ENCODE measurements at regions not wholly inside any gene's neighbourhood (a gene's known extent, or its start where the extent isn't known, plus 50 kb on each side); places are given as distances from the start of the nearest gene placed in this dataset.
"Not testable (repeated sequence)": the region's sequence is repeated elsewhere in the genome, so short reads cannot be mapped to it uniquely, and the experiment has no call there.

- no peak for DNase-seq (ENCODE audit: low spot score in 2 of 2)
- in situ Hi-C loops (cut with MboI; ENCODE audit: low sequenced_read_pairs): no loop called here
Measured at GRCh38 chr11:15835788-15836411, 520.4 kb downstream of the SOX6 start.

GRCh38 chr11:15836795-15837194 is 519.6 kb downstream of the SOX6 start:
- 0 out of 2 replicates have a peak, but pooled peaks cover 2% of the 10 kb centered on the region for H3K27me3 ChIP-seq (ENCODE audit: low read depth)
- no peak for DNase-seq (ENCODE audit: low spot score in 2 of 2)
- in situ Hi-C loops (cut with MboI; ENCODE audit: low sequenced_read_pairs): no loop called here
- no peaks in the 10 kb centered on the region for H3K9me3 ChIP-seq
- H3K36me3 ChIP-seq (replicated peaks): no peaks in the 10 kb centered on the region
- H3K4me3 ChIP-seq: no peak overlapping the region
- H3K4me1 ChIP-seq: no peaks in the 10 kb centered on the region

More at GRCh38 chr11:15835788-15836411, 520.4 kb downstream of the SOX6 start:
- H3K36me3 ChIP-seq (replicated peaks): no peaks in the 10 kb centered on the region
- 0 out of 2 replicates have a peak, but pooled peaks cover 2% of the 10 kb centered on the region for H3K27me3 ChIP-seq (ENCODE audit: low read depth)
- H3K4me1 ChIP-seq: no peaks in the 10 kb centered on the region
- no peak overlapping the region for H3K4me3 ChIP-seq
- H3K9me3 ChIP-seq: no peaks in the 10 kb centered on the region

GRCh38 chr11:15837901-15838489 is 518.4 kb downstream of the SOX6 start:
- in situ Hi-C loops (cut with MboI; ENCODE audit: low sequenced_read_pairs): no loop called here
- no peak for DNase-seq (ENCODE audit: low spot score in 2 of 2)

GRCh38 chr11:15839061-15839460 is 517.3 kb downstream of the SOX6 start:
- Histone ChIP-seq H3K4me3 (no peak overlapping the region), H3K9me3 (no peaks in the 10 kb centered on the region; the same call in 1 of the 2 replicates), H3K4me1 (no peaks in the 10 kb centered on the region), H3K27me3 (ENCODE audit: low read depth) (0 out of 2 replicates have a peak, but pooled peaks cover 2% of the 10 kb centered on the region), H3K36me3 (replicated peaks) (no peaks in the 10 kb centered on the region)
- DNase-seq (ENCODE audit: low spot score in 2 of 2): no peak
- in situ Hi-C loops (cut with MboI; ENCODE audit: low sequenced_read_pairs): no loop called here

More at GRCh38 chr11:15837901-15838489, 518.4 kb downstream of the SOX6 start:
- Histone ChIP-seq H3K27me3 (ENCODE audit: low read depth) (0 out of 2 replicates have a peak, but pooled peaks cover 2% of the 10 kb centered on the region), H3K36me3 (replicated peaks) (no peaks in the 10 kb centered on the region), H3K4me3 (no peak overlapping the region), H3K4me1 (no peaks in the 10 kb centered on the region), H3K9me3 (no peaks in the 10 kb centered on the region)

- no peak for DNase-seq (ENCODE audit: low spot score in 2 of 2)
- in situ Hi-C loops (cut with MboI; ENCODE audit: low sequenced_read_pairs): no loop called here
- Histone ChIP-seq H3K36me3 (replicated peaks) (no peaks in the 10 kb centered on the region), H3K4me3 (no peak overlapping the region), H3K4me1 (no peaks in the 10 kb centered on the region), H3K9me3 (no peaks in the 10 kb centered on the region; the same call in 1 of the 2 replicates), H3K27me3 (ENCODE audit: low read depth) (0 out of 2 replicates have a peak, but pooled peaks cover 2% of the 10 kb centered on the region)
Measured at GRCh38 chr11:15840966-15841365, 515.4 kb downstream of the SOX6 start.

- in situ Hi-C loops (cut with MboI; ENCODE audit: low sequenced_read_pairs): no loop called here
- 0 out of 2 replicates have a peak, but pooled peaks cover 2% of the 10 kb centered on the region for H3K27me3 ChIP-seq (ENCODE audit: low read depth)
- DNase-seq (ENCODE audit: low spot score in 2 of 2): no peak
- no peaks in the 10 kb centered on the region for H3K36me3 ChIP-seq (replicated peaks)
- H3K4me1 ChIP-seq: no peaks in the 10 kb centered on the region
- H3K9me3 ChIP-seq: no peaks in the 10 kb centered on the region; the same call in 1 of the 2 replicates
- no peak overlapping the region for H3K4me3 ChIP-seq
Measured at GRCh38 chr11:15841931-15842740, 514.2 kb downstream of the SOX6 start.

GRCh38 chr11:15843309-15843872 is 513.0 kb downstream of the SOX6 start:
- Histone ChIP-seq H3K9me3 (no peaks in the 10 kb centered on the region; the same call in 1 of the 2 replicates), H3K4me3 (no peak overlapping the region), H3K27me3 (ENCODE audit: low read depth) (0 out of 2 replicates have a peak, but pooled peaks cover 2% of the 10 kb centered on the region), H3K36me3 (replicated peaks) (no peaks in the 10 kb centered on the region), H3K4me1 (no peaks in the 10 kb centered on the region)
- in situ Hi-C loops (cut with MboI; ENCODE audit: low sequenced_read_pairs): no loop called here
- no peak for DNase-seq (ENCODE audit: low spot score in 2 of 2)

GRCh38 chr11:15845261-15845660 is 511.1 kb downstream of the SOX6 start:
- DNase-seq (ENCODE audit: low spot score in 2 of 2): peak in 1 of 2 experiments; percentile 28

GRCh38 chr11:15848631-15849168 is 507.6 kb downstream of the SOX6 start:
- Histone ChIP-seq H3K4me1 (no peaks in the 10 kb centered on the region), H3K36me3 (replicated peaks) (no peaks in the 10 kb centered on the region), H3K4me3 (no peak overlapping the region), H3K27me3 (ENCODE audit: low read depth) (peaks cover 16% of the 10 kb centered on the region), H3K9me3 (no peaks in the 10 kb centered on the region; the same call in 1 of the 2 replicates)
- DNase-seq (ENCODE audit: low spot score in 2 of 2): no peak
- in situ Hi-C loops (cut with MboI; ENCODE audit: low sequenced_read_pairs): no loop called here

More at GRCh38 chr11:15845261-15845660, 511.1 kb downstream of the SOX6 start:
- Histone ChIP-seq H3K9me3 (no peaks in the 10 kb centered on the region; the same call in 1 of the 2 replicates), H3K27me3 (ENCODE audit: low read depth) (no peaks in the 10 kb centered on the region), H3K4me1 (no peaks in the 10 kb centered on the region), H3K4me3 (no peak overlapping the region), H3K36me3 (replicated peaks) (no peaks in the 10 kb centered on the region)
- in situ Hi-C loops (cut with MboI; ENCODE audit: low sequenced_read_pairs): no loop called here

GRCh38 chr11:15849257-15849656 is 507.1 kb downstream of the SOX6 start:
- in situ Hi-C loops (cut with MboI; ENCODE audit: low sequenced_read_pairs): no loop called here
- no peak overlapping the region for H3K4me3 ChIP-seq
- DNase-seq (ENCODE audit: low spot score in 2 of 2): no peak

GRCh38 chr11:15850335-15850734 is 506.0 kb downstream of the SOX6 start:
- H3K9me3 ChIP-seq; H3K4me1 ChIP-seq; in situ Hi-C loops (cut with MboI; ENCODE audit: low sequenced_read_pairs); H3K4me3 ChIP-seq; H3K36me3 ChIP-seq (replicated peaks); DNase-seq (ENCODE audit: low spot score in 2 of 2): not testable (repeated sequence)
- H3K27me3 ChIP-seq (ENCODE audit: low read depth): peaks cover 24% of the 10 kb centered on the region

More at GRCh38 chr11:15849257-15849656, 507.1 kb downstream of the SOX6 start:
- no peaks in the 10 kb centered on the region for H3K4me1 ChIP-seq
- H3K36me3 ChIP-seq (replicated peaks): no peaks in the 10 kb centered on the region
- H3K27me3 ChIP-seq (ENCODE audit: low read depth): peaks cover 16% of the 10 kb centered on the region
- no peaks in the 10 kb centered on the region; the same call in 1 of the 2 replicates for H3K9me3 ChIP-seq

- no peak for DNase-seq (ENCODE audit: low spot score in 2 of 2)
- H3K36me3 ChIP-seq (replicated peaks): no peaks in the 10 kb centered on the region
- in situ Hi-C loops (cut with MboI; ENCODE audit: low sequenced_read_pairs): no loop called here
- no peaks in the 10 kb centered on the region for H3K9me3 ChIP-seq
- H3K27me3 ChIP-seq (ENCODE audit: low read depth): peaks cover 24% of the 10 kb centered on the region
- H3K4me3 ChIP-seq: no peak overlapping the region
- H3K4me1 ChIP-seq: no peaks in the 10 kb centered on the region
Measured at GRCh38 chr11:15851051-15851498, 505.3 kb downstream of the SOX6 start.

- in situ Hi-C loops (cut with MboI; ENCODE audit: low sequenced_read_pairs): no loop called here
- peak in 1 of 2 experiments; percentile 20 for DNase-seq (ENCODE audit: low spot score in 2 of 2)
- Histone ChIP-seq H3K9me3 (no peaks in the 10 kb centered on the region), H3K36me3 (replicated peaks) (no peaks in the 10 kb centered on the region), H3K27me3 (ENCODE audit: low read depth) (peaks cover 24% of the 10 kb centered on the region), H3K4me1 (no peaks in the 10 kb centered on the region), H3K4me3 (no peak overlapping the region)
Measured at GRCh38 chr11:15852179-15852578, 504.2 kb downstream of the SOX6 start.
